ENCODE measurements at regions not wholly inside any gene's neighbourhood (a gene's known extent, or its start where the extent isn't known, plus 50 kb on each side); places are given as distances from the start of the nearest gene placed in this dataset.

- no peak for TF ChIP-seq TAF1 (IDR thresholded peaks at IDR 0.05; ENCODE audit: low read depth)
- TF ChIP-seq EP300 (IDR thresholded peaks at IDR 0.05; ENCODE audit: borderline replicate concordance): no peak
- no peak for TF ChIP-seq FOXM1 (IDR thresholded peaks at IDR 0.05; ENCODE audit: borderline replicate concordance, low read depth)
- no peak for TF ChIP-seq EGR1 (IDR thresholded peaks at IDR 0.05)
- TF ChIP-seq TEAD4 (IDR thresholded peaks at IDR 0.05): no peak
- no peak for TF ChIP-seq USF1 (IDR thresholded peaks at IDR 0.05)
- no peak for TF ChIP-seq YY1 (IDR thresholded peaks at IDR 0.05; ENCODE audit: low read depth)
- no peak for TF ChIP-seq MAX (IDR thresholded peaks at IDR 0.05)
- no peak for TF ChIP-seq CEBPB (IDR thresholded peaks at IDR 0.05)
- TF ChIP-seq, protein P1, sequence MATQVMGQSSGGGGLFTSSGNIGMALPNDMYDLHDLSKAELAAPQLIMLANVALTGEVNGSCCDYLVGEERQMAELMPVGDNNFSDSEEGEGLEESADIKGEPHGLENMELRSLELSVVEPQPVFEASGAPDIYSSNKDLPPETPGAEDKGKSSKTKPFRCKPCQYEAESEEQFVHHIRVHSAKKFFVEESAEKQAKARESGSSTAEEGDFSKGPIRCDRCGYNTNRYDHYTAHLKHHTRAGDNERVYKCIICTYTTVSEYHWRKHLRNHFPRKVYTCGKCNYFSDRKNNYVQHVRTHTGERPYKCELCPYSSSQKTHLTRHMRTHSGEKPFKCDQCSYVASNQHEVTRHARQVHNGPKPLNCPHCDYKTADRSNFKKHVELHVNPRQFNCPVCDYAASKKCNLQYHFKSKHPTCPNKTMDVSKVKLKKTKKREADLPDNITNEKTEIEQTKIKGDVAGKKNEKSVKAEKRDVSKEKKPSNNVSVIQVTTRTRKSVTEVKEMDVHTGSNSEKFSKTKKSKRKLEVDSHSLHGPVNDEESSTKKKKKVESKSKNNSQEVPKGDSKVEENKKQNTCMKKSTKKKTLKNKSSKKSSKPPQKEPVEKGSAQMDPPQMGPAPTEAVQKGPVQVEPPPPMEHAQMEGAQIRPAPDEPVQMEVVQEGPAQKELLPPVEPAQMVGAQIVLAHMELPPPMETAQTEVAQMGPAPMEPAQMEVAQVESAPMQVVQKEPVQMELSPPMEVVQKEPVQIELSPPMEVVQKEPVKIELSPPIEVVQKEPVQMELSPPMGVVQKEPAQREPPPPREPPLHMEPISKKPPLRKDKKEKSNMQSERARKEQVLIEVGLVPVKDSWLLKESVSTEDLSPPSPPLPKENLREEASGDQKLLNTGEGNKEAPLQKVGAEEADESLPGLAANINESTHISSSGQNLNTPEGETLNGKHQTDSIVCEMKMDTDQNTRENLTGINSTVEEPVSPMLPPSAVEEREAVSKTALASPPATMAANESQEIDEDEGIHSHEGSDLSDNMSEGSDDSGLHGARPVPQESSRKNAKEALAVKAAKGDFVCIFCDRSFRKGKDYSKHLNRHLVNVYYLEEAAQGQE (IDR thresholded peaks at IDR 0.05; ENCODE audit: low read depth): no peak
- no peak for TF ChIP-seq RAD21 (IDR thresholded peaks at IDR 0.05; ENCODE audit: low read depth)
- TF ChIP-seq ZBTB7A (IDR thresholded peaks at IDR 0.05; ENCODE audit: low read depth): no peak
- TF ChIP-seq NFIC (IDR thresholded peaks at IDR 0.05): no peak
- TF ChIP-seq CREB1 (IDR thresholded peaks at IDR 0.05; ENCODE audit: low read depth): no peak
- no peak for TF ChIP-seq TCF12 (IDR thresholded peaks at IDR 0.05; ENCODE audit: low read depth)
Measured at GRCh38 chr1:219812086-219812485, 116.3 kb downstream of the SLC30A10 start.

GRCh38 chr1:219810451-219810850 lies 117.9 kb downstream of the SLC30A10 start:
- TF ChIP-seq RAD21 (IDR thresholded peaks at IDR 0.05; ENCODE audit: low read depth): no peak
- TF ChIP-seq CREB1 (IDR thresholded peaks at IDR 0.05; ENCODE audit: low read depth): no peak
- TF ChIP-seq, protein P1 (IDR thresholded peaks at IDR 0.05; ENCODE audit: low read depth): no peak
- TF ChIP-seq EGR1 (IDR thresholded peaks at IDR 0.05): no peak
- TF ChIP-seq TAF1 (IDR thresholded peaks at IDR 0.05; ENCODE audit: low read depth): no peak
- no peak for TF ChIP-seq TEAD4 (IDR thresholded peaks at IDR 0.05)
- TF ChIP-seq YY1 (IDR thresholded peaks at IDR 0.05; ENCODE audit: low read depth): no peak
- no peak for TF ChIP-seq CEBPB (IDR thresholded peaks at IDR 0.05)
- TF ChIP-seq EP300 (IDR thresholded peaks at IDR 0.05; ENCODE audit: borderline replicate concordance): no peak
- TF ChIP-seq TCF12 (IDR thresholded peaks at IDR 0.05; ENCODE audit: low read depth): no peak
- TF ChIP-seq ZBTB7A (IDR thresholded peaks at IDR 0.05; ENCODE audit: low read depth): no peak
- TF ChIP-seq USF1 (IDR thresholded peaks at IDR 0.05): no peak
- TF ChIP-seq FOXM1 (IDR thresholded peaks at IDR 0.05; ENCODE audit: borderline replicate concordance, low read depth): no peak
- TF ChIP-seq MAX (IDR thresholded peaks at IDR 0.05): no peak
- TF ChIP-seq NFIC (IDR thresholded peaks at IDR 0.05): no peak

DNA sequence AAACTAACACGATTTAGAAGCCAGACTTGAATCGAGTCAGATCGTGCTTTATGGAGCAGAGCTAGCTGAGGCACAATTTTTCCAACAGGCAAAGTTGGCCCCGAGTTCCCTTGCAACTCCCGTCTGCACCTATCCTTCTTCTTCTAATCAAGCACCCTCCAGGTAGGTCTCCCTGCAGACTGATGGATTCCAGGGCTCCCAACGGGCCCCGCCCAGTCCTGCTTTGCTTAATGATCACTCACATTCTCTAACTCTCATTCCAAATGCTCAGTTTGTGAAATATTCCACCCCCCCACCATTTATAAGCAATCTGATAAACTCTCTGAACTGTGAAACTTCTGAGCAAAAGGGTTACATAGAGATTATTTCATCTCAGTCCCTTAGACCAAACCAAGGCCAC lies 119.6 kb downstream of the SLC30A10 start:
- no peak for TF ChIP-seq CREB1 (IDR thresholded peaks at IDR 0.05; ENCODE audit: low read depth)

- TF ChIP-seq RAD21 (IDR thresholded peaks at IDR 0.05; ENCODE audit: low read depth): no peak
- no peak for TF ChIP-seq YY1 (IDR thresholded peaks at IDR 0.05; ENCODE audit: low read depth)
- TF ChIP-seq FOXM1 (IDR thresholded peaks at IDR 0.05; ENCODE audit: borderline replicate concordance, low read depth): no peak
- TF ChIP-seq, protein P1 (IDR thresholded peaks at IDR 0.05; ENCODE audit: low read depth): no peak
- no peak for TF ChIP-seq USF1 (IDR thresholded peaks at IDR 0.05)
- TF ChIP-seq EGR1 (IDR thresholded peaks at IDR 0.05): no peak
- TF ChIP-seq ZBTB7A (IDR thresholded peaks at IDR 0.05; ENCODE audit: low read depth): no peak
- no peak for TF ChIP-seq CREB1 (IDR thresholded peaks at IDR 0.05; ENCODE audit: low read depth)
- no peak for TF ChIP-seq TAF1 (IDR thresholded peaks at IDR 0.05; ENCODE audit: low read depth)
- no peak for TF ChIP-seq CEBPB (IDR thresholded peaks at IDR 0.05)
- TF ChIP-seq EP300 (IDR thresholded peaks at IDR 0.05; ENCODE audit: borderline replicate concordance): no peak
- no peak for TF ChIP-seq MAX (IDR thresholded peaks at IDR 0.05)
- no peak for TF ChIP-seq NFIC (IDR thresholded peaks at IDR 0.05)
- TF ChIP-seq TEAD4 (IDR thresholded peaks at IDR 0.05): no peak
- no peak for TF ChIP-seq TCF12 (IDR thresholded peaks at IDR 0.05; ENCODE audit: low read depth)
Measured at GRCh38 chr1:219806642-219807041, 121.7 kb downstream of the SLC30A10 start.
